K562 (cell line): ENCODE measurements at regions not wholly inside any gene's neighbourhood (a gene's known extent, or its start where the extent isn't known, plus 50 kb on each side); places are given as distances from the start of the nearest gene placed in this dataset.

Experiments used
- ATAC-seq: fragments of 200-7000 bp; cut with Tn5 transposase; 3 replicates; pipeline ENCODE4 v1.9.1; 2020; ENCODE audit warnings: moderate library complexity
- BruUV-seq: library from RNA; stranded (reverse); fragments of 400-500 nt; replicated peaks from 2 replicates; lab custom pipeline; 2021; lab: Mats Ljungman, UMichigan
- CTCF ChIA-PET: fragments of 300-600 bp; formaldehyde crosslinking; extraction: SDS; loops from one replicate; lab custom pipeline; 2021; ENCODE audit warnings: low intra/inter-chr PET ratio; lab: Yijun Ruan, JAX
- POLR2A ChIA-PET: fragments of 300-600, 350-650 bp; sonication (Branson Sonifier 250); formaldehyde crosslinking; extraction: SDS; loops from one replicate; lab custom pipeline; 2021; ENCODE audit warnings: antibody characterized with exemption, inconsistent platforms; lab: Yijun Ruan, JAX
- DNase-seq, 4 experiments: peaks; one replicate each; pipeline versions ENCODE4 v3.0.0 to v3.0.0-alpha.2; 2011 to 2018; ENCODE audit warnings: low spot score in 3 of 4, mixed read lengths in 3 of 4; ENCODE audit errors: extremely low read depth in 1 of 4
- FAIRE-seq: peaks from 2 replicates; lab custom pipeline; 2011; peaks lifted over from hg19 to GRCh38; lab: Jason Lieb, UNC
- H2AFZ ChIP-seq: 2 replicates; pipeline ENCODE4 v1.6.0; 2011; ENCODE audit warnings: low read depth, low read length, control low read depth, inconsistent platforms
- H3K27ac ChIP-seq: fragments of 200-600 bp; 3 replicates; pipeline ENCODE4 v1.8.0; 2011; ENCODE audit warnings: low read depth, mild to moderate bottlenecking, control low read depth, inconsistent platforms, low read length, moderate library complexity, mixed read lengths; ENCODE audit errors: extremely low read depth
- H3K27me3 ChIP-seq, 2 experiments: fragments of 300-600 bp in 1 of 2; 2 replicates in 1 of 2; 3 replicates in 1 of 2; pipeline versions ENCODE4 v1.6.0 to v1.8.0; 2011; ENCODE audit warnings: inconsistent platforms in 2 of 2, low read length in 2 of 2, mild to moderate bottlenecking in 1 of 2, mixed read lengths in 1 of 2, moderate library complexity in 1 of 2; ENCODE audit not compliant: control insufficient read depth in 2 of 2, insufficient read depth in 2 of 2
- H3K36me3 ChIP-seq: fragments of 300-600 bp; 3 replicates; pipeline ENCODE4 v1.8.0; 2011; ENCODE audit warnings: mild to moderate bottlenecking, low read length, inconsistent platforms; ENCODE audit not compliant: control insufficient read depth, insufficient read depth
- H3K4me1 ChIP-seq, 2 experiments: fragments of 200-600 bp in 1 of 2; replicated peaks in 1 of 2; 2 replicates in 1 of 2; 3 replicates in 1 of 2; pipeline versions ENCODE4 v1.5.1 to v1.8.0; 2011; ENCODE audit warnings: inconsistent platforms in 2 of 2, low read length in 2 of 2, mild to moderate bottlenecking in 1 of 2, mixed read lengths in 1 of 2, moderate library complexity in 1 of 2; ENCODE audit not compliant: control insufficient read depth in 2 of 2, insufficient read depth in 2 of 2
- H3K4me2 ChIP-seq: 2 replicates; pipeline ENCODE4 v1.6.1; 2011; ENCODE audit warnings: low read length, control low read depth, inconsistent platforms, mixed read lengths; ENCODE audit not compliant: insufficient read depth
- H3K4me3 ChIP-seq: fragments of 200-600 bp; sonication (generic), shearing (Covaris generic); 2 replicates; pipeline ENCODE4 v1.5.1; 2016; ENCODE audit warnings: control low read depth, inconsistent platforms
- H3K79me2 ChIP-seq: fragments of 200-600 bp; 3 replicates; pipeline ENCODE4 v1.8.0; 2011; ENCODE audit warnings: low read length, inconsistent platforms; ENCODE audit not compliant: control insufficient read depth, insufficient read depth
- H3K9ac ChIP-seq, 2 experiments: 2 replicates each; pipeline versions ENCODE4 v1.6.0 to v1.6.1; 2011; ENCODE audit warnings: low read depth in 2 of 2, low read length in 2 of 2, control low read depth in 1 of 2, inconsistent platforms in 1 of 2, mild to moderate bottlenecking in 1 of 2, mixed read lengths in 1 of 2; ENCODE audit not compliant: insufficient read depth in 1 of 2
- H3K9me1 ChIP-seq: one replicate; pipeline ENCODE4 v1.6.0; 2011; ENCODE audit warnings: inconsistent platforms, mild to moderate bottlenecking, low read length, moderate library complexity; ENCODE audit not compliant: control insufficient read depth, insufficient read depth
- H3K9me3 ChIP-seq: replicated peaks from 2 replicates; pipeline ENCODE4 v1.5.1; 2011; ENCODE audit warnings: low read depth, low read length, inconsistent platforms; ENCODE audit not compliant: control insufficient read depth, insufficient read depth
- H4K20me1 ChIP-seq: replicated peaks from 2 replicates; pipeline ENCODE4 v1.6.1; 2011; ENCODE audit warnings: low read length, inconsistent platforms, mixed read lengths; ENCODE audit not compliant: control insufficient read depth, insufficient read depth
- CCNT2 ChIP-seq: IDR thresholded peaks from 2 replicates; pipeline ENCODE4 v1.6.1; 2011; ENCODE audit warnings: borderline replicate concordance, low read depth, mild to moderate bottlenecking, moderate library complexity, mixed read lengths, low read length; ENCODE audit not compliant: insufficient read length; ENCODE audit errors: extremely low read depth
- HDGF ChIP-seq: fragments of 450-650 bp; IDR thresholded peaks from 2 replicates; pipeline ENCODE4 v1.6.1; 2016
- KLF16 ChIP-seq: IDR thresholded peaks from 2 replicates; pipeline ENCODE4 v1.6.1; 2016; ENCODE audit warnings: antibody characterized with exemption
- NCOA6 ChIP-seq: fragments of 450-650 bp; IDR thresholded peaks from 2 replicates; pipeline ENCODE4 v1.6.1; 2017; ENCODE audit warnings: mild to moderate bottlenecking
- ZNF124 ChIP-seq: sonication (generic); formaldehyde crosslinking; IDR thresholded peaks from 2 replicates; pipeline ENCODE4 v1.8.1; 2022; ENCODE audit warnings: missing genetic modification reagents
- ZNF408 ChIP-seq: fragments of 250-450 bp; sonication (Bioruptor Pico); IDR thresholded peaks from 2 replicates; pipeline ENCODE4 v1.4.0; 2020; ENCODE audit warnings: low read depth, mild to moderate bottlenecking, moderate library complexity
- ZZZ3 ChIP-seq: fragments of 450-650 bp; IDR thresholded peaks from 2 replicates; pipeline ENCODE4 v1.6.1; 2016; ENCODE audit warnings: antibody characterized with exemption, mild to moderate bottlenecking, moderate library complexity
- WGBS: fragments of 100-300 bp; shearing (Covaris generic); methylation state at CpG from one replicate; pipeline ENCODE4 v1.1.6; 2016; ENCODE audit warnings: low coverage, mixed read lengths; ENCODE audit not compliant: insufficient coverage; ENCODE audit errors: missing lambda C conversion rate; 5-methylcytosine and 5-hydroxymethylcytosine counted together
- in situ Hi-C: fragments of 300-500 bp; cut with MboI; formaldehyde crosslinking; loops from 4 replicates; pipeline ENCODE4 v1.15.0; 2018; ENCODE audit warnings: inconsistent platforms, mixed read lengths
- intact Hi-C: fragments of 100-400 bp; cut with micrococcal nuclease; formaldehyde crosslinking; loops from 2 replicates; pipeline ENCODE4 v1.14.2; 2022
- TF ChIP-seq, protein P1 (sequence below): IDR thresholded peaks from 3 replicates; pipeline ENCODE4 v1.6.1; 2011; ENCODE audit warnings: borderline replicate concordance, mild to moderate bottlenecking, moderate library complexity; ENCODE audit not compliant: insufficient read length; ENCODE audit errors: extremely low read depth
- TF ChIP-seq, protein P2 (sequence below): sonication (generic); formaldehyde crosslinking; IDR thresholded peaks from 2 replicates; pipeline ENCODE4 v1.8.0; 2022; ENCODE audit warnings: missing genetic modification reagents, mild to moderate bottlenecking, borderline replicate concordance
- TF ChIP-seq, protein P3 (sequence below): fragments of 250-450 bp; sonication (Bioruptor Pico); IDR thresholded peaks from 2 replicates; pipeline ENCODE4 v1.8.0; 2021; ENCODE audit warnings: moderate library complexity, mild to moderate bottlenecking, inconsistent platforms
- TF ChIP-seq, protein P4 (sequence below): sonication (generic); formaldehyde crosslinking; IDR thresholded peaks from 2 replicates; pipeline ENCODE4 v1.8.1; 2022; ENCODE audit warnings: missing genetic modification reagents
- TF ChIP-seq, protein P5 (sequence below): fragments of 150-350 bp; IDR thresholded peaks from 2 replicates; pipeline ENCODE4 v1.6.1; 2014; ENCODE audit warnings: low read depth, mild to moderate bottlenecking, low read length, borderline replicate concordance

DNA sequence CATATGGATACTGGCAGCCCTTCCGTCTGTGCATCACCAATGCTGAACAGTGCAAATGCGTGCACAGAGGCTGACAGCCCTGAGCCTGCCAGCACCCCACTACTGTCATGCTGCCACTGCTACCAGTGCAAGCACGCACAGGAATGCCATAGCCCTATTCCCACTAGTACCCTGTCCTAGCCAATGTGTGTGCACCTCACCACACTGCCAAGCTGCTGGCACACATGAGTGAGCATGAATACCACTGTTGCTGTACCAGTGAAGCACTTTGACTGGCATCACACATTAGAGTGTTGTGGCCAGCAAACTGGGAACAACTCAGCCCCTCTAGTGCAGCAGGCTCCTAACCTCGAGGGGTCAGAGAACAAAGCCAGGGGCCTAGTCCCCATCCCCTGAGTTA lies 102.9 kb upstream of the PCDH10 start (continued):
- TF ChIP-seq, protein P1, sequence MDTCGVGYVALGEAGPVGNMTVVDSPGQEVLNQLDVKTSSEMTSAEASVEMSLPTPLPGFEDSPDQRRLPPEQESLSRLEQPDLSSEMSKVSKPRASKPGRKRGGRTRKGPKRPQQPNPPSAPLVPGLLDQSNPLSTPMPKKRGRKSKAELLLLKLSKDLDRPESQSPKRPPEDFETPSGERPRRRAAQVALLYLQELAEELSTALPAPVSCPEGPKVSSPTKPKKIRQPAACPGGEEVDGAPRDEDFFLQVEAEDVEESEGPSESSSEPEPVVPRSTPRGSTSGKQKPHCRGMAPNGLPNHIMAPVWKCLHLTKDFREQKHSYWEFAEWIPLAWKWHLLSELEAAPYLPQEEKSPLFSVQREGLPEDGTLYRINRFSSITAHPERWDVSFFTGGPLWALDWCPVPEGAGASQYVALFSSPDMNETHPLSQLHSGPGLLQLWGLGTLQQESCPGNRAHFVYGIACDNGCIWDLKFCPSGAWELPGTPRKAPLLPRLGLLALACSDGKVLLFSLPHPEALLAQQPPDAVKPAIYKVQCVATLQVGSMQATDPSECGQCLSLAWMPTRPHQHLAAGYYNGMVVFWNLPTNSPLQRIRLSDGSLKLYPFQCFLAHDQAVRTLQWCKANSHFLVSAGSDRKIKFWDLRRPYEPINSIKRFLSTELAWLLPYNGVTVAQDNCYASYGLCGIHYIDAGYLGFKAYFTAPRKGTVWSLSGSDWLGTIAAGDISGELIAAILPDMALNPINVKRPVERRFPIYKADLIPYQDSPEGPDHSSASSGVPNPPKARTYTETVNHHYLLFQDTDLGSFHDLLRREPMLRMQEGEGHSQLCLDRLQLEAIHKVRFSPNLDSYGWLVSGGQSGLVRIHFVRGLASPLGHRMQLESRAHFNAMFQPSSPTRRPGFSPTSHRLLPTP = no peak
- TF ChIP-seq HDGF (no peak), ZZZ3 (no peak), ZNF124 (no peak)
- TF ChIP-seq, protein P2, sequence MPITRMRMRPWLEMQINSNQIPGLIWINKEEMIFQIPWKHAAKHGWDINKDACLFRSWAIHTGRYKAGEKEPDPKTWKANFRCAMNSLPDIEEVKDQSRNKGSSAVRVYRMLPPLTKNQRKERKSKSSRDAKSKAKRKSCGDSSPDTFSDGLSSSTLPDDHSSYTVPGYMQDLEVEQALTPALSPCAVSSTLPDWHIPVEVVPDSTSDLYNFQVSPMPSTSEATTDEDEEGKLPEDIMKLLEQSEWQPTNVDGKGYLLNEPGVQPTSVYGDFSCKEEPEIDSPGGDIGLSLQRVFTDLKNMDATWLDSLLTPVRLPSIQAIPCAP (CRISPR knock-in tag) = no peak

DNA sequence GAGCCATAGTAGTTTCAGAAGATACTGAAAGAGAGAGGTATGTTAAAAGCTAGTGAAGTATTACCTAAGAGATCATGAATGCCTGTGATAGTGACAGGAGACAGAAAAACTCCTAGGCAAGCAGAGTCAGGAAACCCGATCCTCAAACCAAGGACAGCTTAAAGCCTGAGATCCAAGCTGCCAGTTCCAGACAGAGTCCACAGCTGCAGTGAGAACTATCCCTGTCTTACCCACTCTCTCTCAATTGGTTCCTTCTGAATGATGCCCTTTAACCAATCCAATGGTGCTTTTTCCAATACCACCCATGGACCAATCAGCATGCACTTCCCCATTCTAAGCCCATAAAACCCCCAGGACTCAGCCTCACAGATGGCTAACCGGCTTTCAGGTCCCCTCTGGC lies 90.4 kb upstream of the PCDH10 start:
- H3K9me3 ChIP-seq = no peaks in the 10 kb centered on the region
- H3K4me3 ChIP-seq = no peak overlapping the region
- POLR2A ChIA-PET = interaction anchor here (0.8 kb wide), 1 partner anchor 74 kb away, joined by 3 read pairs; no protein-coding TSS in a partner anchor
- no TSS peak for BruUV-seq
- no peaks in the 10 kb centered on the region for H3K9me1 ChIP-seq
- CTCF ChIA-PET = no interaction called here
- no peak overlapping the region for H3K4me2 ChIP-seq
- H3K36me3 ChIP-seq = no peaks in the 10 kb centered on the region
- no peak for DNase-seq
- H3K9ac ChIP-seq = no peak overlapping the region
- no peaks in the 10 kb centered on the region for H4K20me1 ChIP-seq
- ATAC-seq = no peak
- WGBS = 0% methylated on average over 2 of the region's 2 CpGs
- H3K79me2 ChIP-seq = no peaks in the 10 kb centered on the region
- no peaks in the 10 kb centered on the region for H3K4me1 ChIP-seq
- no peak overlapping the region for H2AFZ ChIP-seq
- intact Hi-C loops = no loop called here
- no peaks in the 10 kb centered on the region for H3K27me3 ChIP-seq
- no peak for FAIRE-seq
- no peak overlapping the region for H3K27ac ChIP-seq
- in situ Hi-C loops = no loop called here
- no peak for TF ChIP-seq CCNT2
- no peak for TF ChIP-seq KLF16
- TF ChIP-seq ZNF408 (CRISPR knock-in tag) = no peak
- TF ChIP-seq, protein P3, sequence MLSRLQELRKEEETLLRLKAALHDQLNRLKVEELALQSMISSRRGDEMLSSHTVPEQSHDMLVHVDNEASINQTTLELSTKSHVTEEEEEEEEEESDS (CRISPR knock-in tag) = no peak
- TF ChIP-seq, protein P4, sequence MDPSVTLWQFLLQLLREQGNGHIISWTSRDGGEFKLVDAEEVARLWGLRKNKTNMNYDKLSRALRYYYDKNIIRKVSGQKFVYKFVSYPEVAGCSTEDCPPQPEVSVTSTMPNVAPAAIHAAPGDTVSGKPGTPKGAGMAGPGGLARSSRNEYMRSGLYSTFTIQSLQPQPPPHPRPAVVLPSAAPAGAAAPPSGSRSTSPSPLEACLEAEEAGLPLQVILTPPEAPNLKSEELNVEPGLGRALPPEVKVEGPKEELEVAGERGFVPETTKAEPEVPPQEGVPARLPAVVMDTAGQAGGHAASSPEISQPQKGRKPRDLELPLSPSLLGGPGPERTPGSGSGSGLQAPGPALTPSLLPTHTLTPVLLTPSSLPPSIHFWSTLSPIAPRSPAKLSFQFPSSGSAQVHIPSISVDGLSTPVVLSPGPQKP (CRISPR knock-in tag) = no peak
- TF ChIP-seq, protein P5, sequence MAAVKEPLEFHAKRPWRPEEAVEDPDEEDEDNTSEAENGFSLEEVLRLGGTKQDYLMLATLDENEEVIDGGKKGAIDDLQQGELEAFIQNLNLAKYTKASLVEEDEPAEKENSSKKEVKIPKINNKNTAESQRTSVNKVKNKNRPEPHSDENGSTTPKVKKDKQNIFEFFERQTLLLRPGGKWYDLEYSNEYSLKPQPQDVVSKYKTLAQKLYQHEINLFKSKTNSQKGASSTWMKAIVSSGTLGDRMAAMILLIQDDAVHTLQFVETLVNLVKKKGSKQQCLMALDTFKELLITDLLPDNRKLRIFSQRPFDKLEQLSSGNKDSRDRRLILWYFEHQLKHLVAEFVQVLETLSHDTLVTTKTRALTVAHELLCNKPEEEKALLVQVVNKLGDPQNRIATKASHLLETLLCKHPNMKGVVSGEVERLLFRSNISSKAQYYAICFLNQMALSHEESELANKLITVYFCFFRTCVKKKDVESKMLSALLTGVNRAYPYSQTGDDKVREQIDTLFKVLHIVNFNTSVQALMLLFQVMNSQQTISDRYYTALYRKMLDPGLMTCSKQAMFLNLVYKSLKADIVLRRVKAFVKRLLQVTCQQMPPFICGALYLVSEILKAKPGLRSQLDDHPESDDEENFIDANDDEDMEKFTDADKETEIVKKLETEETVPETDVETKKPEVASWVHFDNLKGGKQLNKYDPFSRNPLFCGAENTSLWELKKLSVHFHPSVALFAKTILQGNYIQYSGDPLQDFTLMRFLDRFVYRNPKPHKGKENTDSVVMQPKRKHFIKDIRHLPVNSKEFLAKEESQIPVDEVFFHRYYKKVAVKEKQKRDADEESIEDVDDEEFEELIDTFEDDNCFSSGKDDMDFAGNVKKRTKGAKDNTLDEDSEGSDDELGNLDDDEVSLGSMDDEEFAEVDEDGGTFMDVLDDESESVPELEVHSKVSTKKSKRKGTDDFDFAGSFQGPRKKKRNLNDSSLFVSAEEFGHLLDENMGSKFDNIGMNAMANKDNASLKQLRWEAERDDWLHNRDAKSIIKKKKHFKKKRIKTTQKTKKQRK = no peak
- no peak for TF ChIP-seq NCOA6
